ENCODE measurements at regions not wholly inside any gene's neighbourhood (a gene's known extent, or its start where the extent isn't known, plus 50 kb on each side); places are given as distances from the start of the nearest gene placed in this dataset.
"Not testable (repeated sequence)": the region's sequence is repeated elsewhere in the genome, so short reads cannot be mapped to it uniquely, and the experiment has no call there.

DNA sequence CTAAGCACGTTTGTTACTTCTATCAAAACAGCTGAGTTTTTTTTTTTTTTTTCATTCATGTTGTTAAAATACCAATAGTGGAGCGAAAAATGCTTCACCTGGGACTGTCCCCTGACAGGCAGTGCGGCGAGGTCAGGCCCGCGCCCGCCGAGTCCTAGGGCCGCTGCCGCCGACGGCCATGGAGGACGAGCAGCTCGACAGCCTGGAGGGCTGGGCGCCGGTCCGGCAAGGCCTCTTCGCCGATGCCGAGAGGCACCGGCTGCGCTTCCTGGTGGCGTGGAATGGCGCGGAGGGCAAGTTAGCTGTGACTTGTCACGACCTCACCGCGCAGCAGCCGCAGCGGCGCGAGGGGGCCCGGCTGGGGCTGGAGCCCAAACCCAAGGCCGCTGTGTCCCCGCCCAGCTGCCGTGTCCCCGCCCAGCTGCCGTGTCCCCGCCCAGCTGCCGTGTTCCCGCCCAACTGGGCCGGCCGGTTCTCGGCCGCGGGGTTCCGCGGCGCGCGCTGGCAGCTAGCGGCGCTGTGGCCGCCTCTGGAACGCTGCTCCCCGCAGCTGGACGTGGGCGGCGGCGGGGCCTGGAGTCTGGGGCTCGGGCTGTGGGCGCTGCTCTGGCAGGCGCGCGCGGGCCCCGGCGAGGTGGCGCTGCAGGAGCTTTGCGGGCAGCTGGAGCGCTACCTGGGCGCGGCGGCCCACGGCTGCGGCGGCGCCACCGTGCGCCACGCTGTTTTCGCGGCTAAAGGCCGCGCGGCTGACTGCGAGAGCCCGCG is 56.7 kb upstream of the GOLGA8R start:
- not testable (repeated sequence) for DNase-seq (ENCODE audit: low read depth)
- peak overlapping the region; percentile 42 for H3K4me3 ChIP-seq (ENCODE audit: low read depth, low read length)

DNA sequence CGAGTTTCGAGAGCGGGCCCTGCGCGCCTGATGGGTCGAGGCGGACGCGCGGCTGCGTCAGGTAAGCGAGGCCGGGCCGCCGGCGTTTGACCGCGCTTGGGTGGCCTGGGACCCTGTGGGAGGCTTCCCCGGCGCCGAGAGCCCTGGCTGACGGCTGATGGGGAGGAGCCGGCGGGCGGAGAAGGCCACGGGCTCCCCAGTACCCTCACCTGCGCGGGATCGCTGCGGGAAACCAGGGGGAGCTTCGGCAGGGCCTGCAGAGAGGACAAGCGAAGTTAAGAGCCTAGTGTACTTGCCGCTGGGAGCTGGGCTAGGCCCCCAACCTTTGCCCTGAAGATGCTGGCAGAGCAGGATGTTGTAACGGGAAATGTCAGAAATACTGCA is 57.3 kb upstream of the GOLGA8R start:
- not testable (repeated sequence) for DNase-seq (ENCODE audit: low read depth); H3K4me3 ChIP-seq (ENCODE audit: low read depth, low read length)

DNA sequence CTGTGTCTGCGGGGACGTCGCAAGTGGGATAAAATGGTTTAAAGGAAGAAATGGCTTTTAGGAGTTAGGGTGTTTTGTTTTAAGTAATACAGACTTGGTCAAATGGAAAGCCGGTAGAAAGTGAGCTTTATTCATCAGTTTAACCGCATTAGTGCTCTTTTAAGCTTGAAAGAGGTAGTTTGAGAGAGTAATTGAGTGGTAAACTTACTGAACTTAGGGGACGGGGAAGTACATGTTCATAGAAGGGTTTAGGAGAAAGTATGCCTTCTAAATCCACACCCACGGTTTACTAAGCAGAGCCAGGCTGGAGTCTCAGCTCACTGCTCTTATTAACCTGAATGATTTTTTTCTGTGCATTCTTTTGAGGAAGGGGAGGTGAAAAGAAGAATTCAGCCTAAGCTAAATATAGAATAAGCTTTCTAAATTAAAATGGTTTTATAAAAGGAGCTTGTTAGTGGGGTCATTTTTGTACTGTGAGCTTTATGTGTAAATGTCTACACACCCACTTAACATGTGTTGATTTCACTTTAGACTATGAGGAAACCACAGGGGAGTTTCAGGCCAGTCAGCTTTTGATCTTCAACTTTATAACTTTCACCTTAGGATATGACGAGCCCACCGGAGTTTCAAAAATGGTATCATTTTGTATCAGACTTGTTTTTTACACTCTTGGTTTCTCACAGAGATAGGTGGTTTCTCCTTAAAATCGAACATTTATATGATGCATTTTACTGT is 57.9 kb upstream of the GOLGA8R start:
- not testable (repeated sequence) for DNase-seq (ENCODE audit: low read depth); H3K4me3 ChIP-seq (ENCODE audit: low read depth, low read length)

DNA sequence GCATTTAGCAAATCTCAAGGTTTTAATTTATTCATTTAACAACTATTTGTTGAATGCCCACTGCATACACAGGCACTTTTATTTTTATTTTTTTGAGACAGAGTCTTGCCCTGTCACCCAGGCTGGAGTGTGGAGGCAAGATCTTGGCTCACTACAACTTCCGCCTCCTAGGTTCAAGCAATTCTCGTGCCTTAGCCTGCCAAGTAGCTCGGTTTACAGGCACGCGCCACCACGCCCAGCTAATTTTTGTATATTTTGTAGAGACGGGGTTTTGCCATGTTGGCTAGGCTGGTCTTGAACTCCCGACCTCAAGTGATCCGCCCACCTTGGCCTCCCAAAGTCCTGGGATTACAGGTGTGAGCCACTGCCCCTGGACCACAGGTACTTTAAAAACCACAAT is 67.0 kb upstream of the GOLGA8Q start:
- DNase-seq (ENCODE audit: low read depth): peak; percentile 19
- not testable (repeated sequence) for H3K4me3 ChIP-seq (ENCODE audit: low read depth, low read length)

DNA sequence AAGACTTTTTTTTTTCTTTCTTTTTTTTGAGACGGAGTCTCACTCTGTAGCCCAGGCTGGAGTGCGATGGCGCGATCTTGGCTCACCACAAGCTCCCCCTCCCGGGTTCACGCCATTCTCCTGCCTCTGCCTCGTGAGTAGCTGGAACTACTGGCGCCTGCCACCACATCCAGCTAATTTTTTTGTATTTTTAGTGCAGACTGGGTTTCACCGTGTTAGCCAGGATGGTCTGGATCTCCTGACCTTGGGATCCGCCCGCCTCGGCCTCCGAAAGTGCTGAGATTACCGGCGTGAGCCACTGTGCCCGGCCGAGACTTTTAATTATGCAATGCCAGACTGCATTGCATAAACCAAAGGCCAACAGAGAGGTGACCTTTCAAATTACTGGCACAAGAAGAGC is 62.6 kb upstream of the GOLGA8Q start:
- not testable (repeated sequence) for DNase-seq (ENCODE audit: low read depth); H3K4me3 ChIP-seq (ENCODE audit: low read depth, low read length)

DNA sequence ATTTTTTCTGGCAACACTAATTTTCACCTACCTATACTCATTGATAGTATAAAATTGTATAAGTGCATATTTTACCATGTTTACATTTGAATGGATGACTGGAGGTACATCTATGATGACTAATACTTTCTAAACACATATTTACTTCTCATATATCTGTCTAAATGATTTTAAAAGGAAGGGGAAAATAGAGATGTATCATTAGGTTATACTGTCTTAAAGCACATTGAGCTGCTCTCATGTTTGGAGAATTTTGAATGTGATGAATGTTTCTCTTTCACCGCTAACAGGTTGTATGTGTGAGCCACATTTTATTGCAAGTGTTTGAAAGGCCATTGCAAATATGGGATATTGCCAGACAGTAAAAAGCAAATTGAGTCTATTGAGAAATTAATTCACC is 61.5 kb upstream of the GOLGA8Q start:
- DNase-seq (ENCODE audit: low read depth); H3K4me3 ChIP-seq (ENCODE audit: low read depth, low read length): not testable (repeated sequence)

DNA sequence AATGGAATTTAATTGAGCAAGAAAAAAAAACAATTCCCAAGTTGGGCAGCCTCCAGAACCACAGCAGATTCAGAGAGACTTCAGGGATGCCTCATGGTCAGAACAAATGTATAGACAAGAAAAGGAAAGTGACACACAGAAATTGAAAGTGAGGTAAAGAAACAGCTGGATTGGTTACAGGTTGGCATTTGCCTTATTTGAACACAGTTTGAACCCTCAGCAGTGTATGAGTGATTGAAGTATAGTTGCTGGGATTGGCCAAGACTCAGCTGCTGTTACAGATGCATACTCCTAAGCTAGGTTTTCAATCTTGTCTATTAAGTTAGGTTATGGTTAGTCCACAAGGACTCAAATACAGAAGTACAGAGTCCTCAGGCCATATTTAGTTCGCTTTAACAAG is 57.9 kb upstream of the GOLGA8Q start:
- not testable (repeated sequence) for DNase-seq (ENCODE audit: low read depth); H3K4me3 ChIP-seq (ENCODE audit: low read depth, low read length)

DNA sequence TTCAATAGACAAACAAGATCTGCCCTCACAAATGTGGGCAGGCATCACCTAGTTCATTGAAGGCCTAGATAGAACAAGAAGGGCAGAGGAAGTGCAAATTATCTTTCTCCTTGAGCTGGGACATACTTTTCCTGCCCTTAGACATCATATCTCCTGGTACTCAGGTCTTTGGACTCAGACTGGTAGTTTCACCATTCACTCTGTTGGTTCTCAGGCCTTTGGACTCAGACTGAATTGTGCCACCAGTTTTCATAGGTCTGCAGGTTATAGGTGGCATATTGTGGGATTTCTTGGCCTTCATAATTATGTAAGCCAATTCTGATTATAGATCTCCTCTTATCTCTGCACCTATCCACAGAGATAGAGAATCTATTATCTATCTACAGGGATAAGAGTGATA is 54.6 kb upstream of the GOLGA8Q start:
- H3K4me3 ChIP-seq (ENCODE audit: low read depth, low read length); DNase-seq (ENCODE audit: low read depth): not testable (repeated sequence)

DNA sequence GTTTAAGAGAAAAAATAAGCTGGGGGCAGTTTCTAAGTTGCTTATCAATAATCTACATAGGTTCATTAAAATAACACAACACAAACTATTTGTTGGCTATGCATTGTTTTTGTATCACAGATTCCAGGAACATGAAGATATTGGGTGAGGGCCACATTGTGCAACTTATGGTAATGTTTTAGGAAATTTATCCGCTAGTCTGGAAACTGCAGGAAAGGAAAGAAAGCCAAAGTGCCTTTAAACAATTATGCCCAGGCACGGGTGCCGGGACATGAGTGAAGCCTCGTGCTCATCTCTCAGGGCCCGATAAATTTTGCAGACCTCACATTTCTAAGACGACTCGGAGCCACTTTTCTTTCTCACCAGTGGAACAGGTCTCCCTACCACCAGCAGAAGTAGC is 52.6 kb upstream of the GOLGA8Q start:
- not testable (repeated sequence) for DNase-seq (ENCODE audit: low read depth); H3K4me3 ChIP-seq (ENCODE audit: low read depth, low read length)

DNA sequence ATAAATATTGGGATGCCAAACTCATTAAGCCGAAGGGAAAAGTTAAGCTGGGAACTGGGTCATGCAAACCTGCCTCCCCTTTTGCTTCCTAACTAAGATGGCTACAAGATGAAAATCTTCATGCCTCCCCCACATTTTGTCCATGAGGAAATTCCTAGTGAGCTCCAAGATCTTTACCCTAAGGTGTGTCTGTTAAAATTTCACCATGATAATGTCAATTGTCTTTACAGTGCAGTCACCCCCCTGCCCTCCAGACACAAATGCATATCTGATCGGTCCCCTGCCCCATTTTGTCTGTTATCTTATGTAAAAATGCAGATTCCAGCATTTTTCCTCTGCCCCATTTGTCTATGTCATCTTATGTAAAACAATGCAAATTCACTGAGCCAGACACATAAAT is 51.3 kb upstream of the GOLGA8Q start:
- not testable (repeated sequence) for DNase-seq (ENCODE audit: low read depth)

More for the DNA sequence above, 51.3 kb upstream of the GOLGA8Q start:
- not testable (repeated sequence) for H3K4me3 ChIP-seq (ENCODE audit: low read depth, low read length)
